Trophoblast cell (in vitro differentiated cells and primary cell): ENCODE measurements at regions not wholly inside any gene's neighbourhood (a gene's known extent, or its start where the extent isn't known, plus 50 kb on each side); places are given as distances from the start of the nearest gene placed in this dataset.

ENCODE experiments used
- DNase-seq, 2 donors: peaks; one replicate each; pipeline ENCODE4 v3.0.0-alpha.2; 2016
- H2AFZ ChIP-seq: 2 replicates; pipeline ENCODE4 v1.6.1; 2013; ENCODE audit warnings: low read length, moderate library complexity, mild to moderate bottlenecking; ENCODE audit not compliant: insufficient read depth, poor library complexity
- H2AK5ac ChIP-seq: 2 replicates; pipeline ENCODE4 v1.6.1; 2013; ENCODE audit warnings: mild to moderate bottlenecking, low read length
- H2BK120ac ChIP-seq: 2 replicates; pipeline ENCODE4 v1.6.1; 2013; ENCODE audit warnings: low read length, mild to moderate bottlenecking, moderate library complexity; ENCODE audit not compliant: insufficient read depth, poor library complexity
- H2BK12ac ChIP-seq: 2 replicates; pipeline ENCODE4 v1.6.1; 2013; ENCODE audit warnings: mild to moderate bottlenecking, low read length, moderate library complexity
- H2BK5ac ChIP-seq: 2 replicates; pipeline ENCODE4 v1.6.1; 2013; ENCODE audit warnings: low read length, low read depth, moderate library complexity, mild to moderate bottlenecking; ENCODE audit not compliant: poor library complexity
- H3K14ac ChIP-seq: 2 replicates; pipeline ENCODE4 v1.6.1; 2013; ENCODE audit warnings: mild to moderate bottlenecking, low read length
- H3K18ac ChIP-seq: 2 replicates; pipeline ENCODE4 v1.6.1; 2013; ENCODE audit warnings: mild to moderate bottlenecking, low read length
- H3K23ac ChIP-seq: 2 replicates; pipeline ENCODE4 v1.6.1; 2013; ENCODE audit warnings: low read length
- H3K27ac ChIP-seq: 2 replicates; pipeline ENCODE4 v1.5.1; 2013; ENCODE audit warnings: low read depth, mild to moderate bottlenecking, inconsistent platforms, low read length, moderate library complexity
- H3K27me3 ChIP-seq: 2 replicates; pipeline ENCODE4 v1.6.1; 2013; ENCODE audit warnings: inconsistent platforms, mild to moderate bottlenecking, low read length, moderate library complexity; ENCODE audit not compliant: insufficient read depth
- H3K36me3 ChIP-seq, 2 experiments: 1 replicate in 1 of 2; 2 replicates in 1 of 2; pipeline ENCODE4 v1.6.1; 2013; ENCODE audit warnings: low read length in 2 of 2, mild to moderate bottlenecking in 2 of 2, moderate library complexity in 1 of 2; ENCODE audit not compliant: insufficient read depth in 2 of 2, control insufficient read depth in 1 of 2
- H3K4ac ChIP-seq: 2 replicates; pipeline ENCODE4 v1.6.1; 2013; ENCODE audit warnings: low read depth, mild to moderate bottlenecking, low read length, moderate library complexity
- H3K4me1 ChIP-seq, 2 experiments: 1 replicate in 1 of 2; 2 replicates in 1 of 2; pipeline ENCODE4 v1.6.1; 2013; ENCODE audit warnings: low read length in 2 of 2, mild to moderate bottlenecking in 2 of 2, moderate library complexity in 1 of 2; ENCODE audit not compliant: insufficient read depth in 2 of 2, control insufficient read depth in 1 of 2
- H3K4me2 ChIP-seq: 2 replicates; pipeline ENCODE4 v1.6.1; 2013; ENCODE audit warnings: inconsistent platforms, mild to moderate bottlenecking, low read length, moderate library complexity
- H3K4me3 ChIP-seq: 2 replicates; pipeline ENCODE4 v1.5.1; 2013; ENCODE audit warnings: mild to moderate bottlenecking, low read depth, low read length, inconsistent platforms
- H3K79me1 ChIP-seq: one replicate; pipeline ENCODE4 v1.6.1; 2013; ENCODE audit warnings: low read length
- H3K79me2 ChIP-seq: 2 replicates; pipeline ENCODE4 v1.6.1; 2013; ENCODE audit warnings: low read length, mild to moderate bottlenecking; ENCODE audit not compliant: control insufficient read depth, insufficient read depth, poor library complexity
- H3K9ac ChIP-seq: 2 replicates; pipeline ENCODE4 v1.6.1; 2013; ENCODE audit warnings: mild to moderate bottlenecking, low read length
- H3K9me3 ChIP-seq: 2 replicates; pipeline ENCODE4 v1.6.1; 2013; ENCODE audit warnings: low read depth, mild to moderate bottlenecking, control low read depth, inconsistent platforms, low read length; ENCODE audit not compliant: insufficient read depth
- H4K12ac ChIP-seq: 2 replicates; pipeline ENCODE4 v1.6.1; 2013; ENCODE audit warnings: low read depth, mild to moderate bottlenecking, low read length, moderate library complexity
- H4K8ac ChIP-seq: 2 replicates; pipeline ENCODE4 v1.6.1; 2013; ENCODE audit warnings: low read depth, mild to moderate bottlenecking, low read length, moderate library complexity
- H4K91ac ChIP-seq: one replicate; pipeline ENCODE4 v1.6.1; 2013; ENCODE audit warnings: low read depth, mild to moderate bottlenecking, low read length, moderate library complexity
- WGBS: extraction: QIAGEN DNeasy Blood & Tissue Kit; methylation state at CpG from one replicate; pipeline ENCODE4 v1.1.7; 2013; ENCODE audit warnings: missing lambda C conversion rate; ENCODE audit not compliant: insufficient read length, insufficient coverage; ENCODE audit errors: extremely low coverage; 5-methylcytosine and 5-hydroxymethylcytosine counted together

GRCh38 chr13:18959229-18959628 is 222.4 kb downstream of the TUBA3C start:
- H2BK12ac ChIP-seq, result no peak overlapping the region
- no peak overlapping the region for H2BK120ac ChIP-seq
- no peaks in the 10 kb centered on the region for H3K27me3 ChIP-seq
- no peak overlapping the region for H3K4me2 ChIP-seq
- no peak overlapping the region for H3K18ac ChIP-seq
- no peak overlapping the region for H3K23ac ChIP-seq
- no peak overlapping the region for H3K9ac ChIP-seq
- no peak overlapping the region for H3K4me3 ChIP-seq
- DNase-seq, result no peak
- H3K4me1 ChIP-seq, result no peaks in the 10 kb centered on the region
- H3K79me2 ChIP-seq, result no peaks in the 10 kb centered on the region
- H4K8ac ChIP-seq, result no peak overlapping the region
- no peaks in the 10 kb centered on the region for H3K79me1 ChIP-seq
- no peak overlapping the region for H3K14ac ChIP-seq
- no peak overlapping the region for H3K4ac ChIP-seq
- no peak overlapping the region for H4K12ac ChIP-seq
- H2AFZ ChIP-seq, result no peak overlapping the region
- no peak overlapping the region for H2AK5ac ChIP-seq
- no peaks in the 10 kb centered on the region for H3K36me3 ChIP-seq
- WGBS, result no CpG with 5 or more reads among the region's 2 CpGs
- no peak overlapping the region for H2BK5ac ChIP-seq
- no peak overlapping the region for H3K27ac ChIP-seq
- H3K9me3 ChIP-seq, result peaks cover 84% of the 10 kb centered on the region
- H4K91ac ChIP-seq, result no peak overlapping the region

GRCh38 chr13:18956473-18957078 is 225.0 kb downstream of the TUBA3C start:
- WGBS, result 100% methylated on average over 4 of the region's 4 CpGs
- Histone ChIP-seq H2BK5ac (no peak overlapping the region), H3K4me1 (no peaks in the 10 kb centered on the region), H3K4ac (no peak overlapping the region), H3K9ac (no peak overlapping the region), H2AK5ac (no peak overlapping the region), H3K27me3 (no peaks in the 10 kb centered on the region), H3K27ac (no peak overlapping the region), H3K14ac (no peak overlapping the region), H3K4me2 (no peak overlapping the region), H4K91ac (no peak overlapping the region), H4K12ac (no peak overlapping the region), H3K18ac (no peak overlapping the region), H3K79me2 (no peaks in the 10 kb centered on the region), H2BK12ac (no peak overlapping the region), H3K79me1 (no peaks in the 10 kb centered on the region), H3K23ac (no peak overlapping the region), H4K8ac (no peak overlapping the region), H3K36me3 (no peaks in the 10 kb centered on the region), H3K4me3 (no peak overlapping the region), H3K9me3 (peaks cover 86% of the 10 kb centered on the region), H2BK120ac (no peak overlapping the region), H2AFZ (no peak overlapping the region)
- no peak for DNase-seq

- Histone ChIP-seq H3K14ac (no peak overlapping the region), H3K4me2 (no peak overlapping the region), H3K36me3 (no peaks in the 10 kb centered on the region), H3K4ac (no peak overlapping the region), H3K18ac (no peak overlapping the region), H2BK120ac (no peak overlapping the region), H2BK5ac (no peak overlapping the region), H3K79me2 (no peaks in the 10 kb centered on the region), H2BK12ac (no peak overlapping the region), H4K12ac (no peak overlapping the region), H4K8ac (no peak overlapping the region), H3K9ac (no peak overlapping the region), H3K27me3 (no peaks in the 10 kb centered on the region), H3K4me3 (no peak overlapping the region), H3K79me1 (no peaks in the 10 kb centered on the region), H3K4me1 (no peaks in the 10 kb centered on the region), H3K27ac (no peak overlapping the region), H2AFZ (no peak overlapping the region), H4K91ac (no peak overlapping the region), H3K23ac (no peak overlapping the region), H3K9me3 (peaks cover 82% of the 10 kb centered on the region), H2AK5ac (no peak overlapping the region)
- no peak for DNase-seq
- no CpG with 5 or more reads among the region's 5 CpGs for WGBS
Observed at GRCh38 chr13:18954254-18954653, 227.4 kb downstream of the TUBA3C start.

GRCh38 chr13:18953139-18953930 is 228.3 kb downstream of the TUBA3C start:
- no peaks in the 10 kb centered on the region for H3K79me1 ChIP-seq
- no peak overlapping the region for H2BK5ac ChIP-seq
- no peak overlapping the region for H3K4me3 ChIP-seq
- no peak overlapping the region for H4K8ac ChIP-seq
- no peak overlapping the region for H3K4ac ChIP-seq
- H3K36me3 ChIP-seq, result no peaks in the 10 kb centered on the region
- no peaks in the 10 kb centered on the region for H3K27me3 ChIP-seq
- DNase-seq, result no peak
- WGBS, result no CpG with 5 or more reads among the region's 8 CpGs
- no peak overlapping the region for H3K23ac ChIP-seq
- H3K79me2 ChIP-seq, result no peaks in the 10 kb centered on the region
- no peak overlapping the region for H2AK5ac ChIP-seq
- H4K91ac ChIP-seq, result no peak overlapping the region
- no peak overlapping the region for H2BK12ac ChIP-seq
- no peak overlapping the region for H2AFZ ChIP-seq
- no peak overlapping the region for H2BK120ac ChIP-seq
- H3K18ac ChIP-seq, result no peak overlapping the region
- no peak overlapping the region for H3K9ac ChIP-seq
- H3K27ac ChIP-seq, result no peak overlapping the region
- H3K4me2 ChIP-seq, result no peak overlapping the region
- no peaks in the 10 kb centered on the region for H3K4me1 ChIP-seq
- H3K9me3 ChIP-seq, result peaks cover 82% of the 10 kb centered on the region
- no peak overlapping the region for H3K14ac ChIP-seq
- H4K12ac ChIP-seq, result no peak overlapping the region
